NCI-H1417 (cell line): ENCODE measurements at regions not wholly inside any gene's neighbourhood (a gene's known extent, or its start where the extent isn't known, plus 50 kb on each side); places are given as distances from the start of the nearest gene placed in this dataset.

Source experiments
- DNase-seq, 3 experiments: peaks; one replicate each; lab custom pipeline; 2025; lab: John Stamatoyannopoulos, UW

DNA sequence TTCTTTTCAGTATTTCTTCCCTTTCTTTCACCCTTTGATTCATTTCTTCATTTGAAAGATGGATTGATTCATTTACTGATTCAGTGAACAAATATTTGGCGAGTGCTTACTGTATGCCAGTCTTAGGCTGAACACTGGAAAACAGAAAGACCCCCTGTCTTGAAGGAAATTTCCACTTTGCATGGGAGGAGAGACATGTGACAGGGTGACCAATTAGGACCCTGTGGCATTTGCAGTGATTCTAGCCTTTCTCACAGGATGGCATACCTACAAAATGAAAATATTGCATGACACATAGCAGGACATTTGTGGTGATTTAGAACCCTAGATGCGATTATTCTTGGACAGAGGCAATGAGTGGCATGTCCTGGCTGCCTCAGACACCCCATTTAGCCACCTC is 407.2 kb upstream of the SGCD start:
- DNase-seq = no peak

DNA sequence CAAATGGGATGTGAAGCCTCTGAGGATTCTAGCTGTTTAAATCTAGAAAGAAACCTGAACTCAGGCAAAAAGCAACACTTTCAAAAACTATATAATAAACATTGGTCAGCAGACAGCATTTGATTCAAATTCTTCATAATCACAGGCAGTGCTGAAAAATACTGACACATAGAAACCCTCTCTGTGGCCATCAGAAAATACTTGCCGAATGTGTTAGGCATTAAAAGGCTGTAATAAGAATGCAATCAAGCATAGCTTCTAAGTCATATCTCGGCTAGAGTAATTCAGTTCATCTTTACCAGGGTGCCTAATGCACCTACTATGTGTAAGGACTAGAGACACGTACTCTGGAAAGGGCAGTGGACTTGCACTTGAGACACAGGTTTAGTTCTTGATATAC is 405.3 kb upstream of the SGCD start:
- DNase-seq = no peak

- no peak for DNase-seq
These were observed 403.2 kb upstream of the SGCD start for GRCh38 chr5:155923784-155924183.

DNA sequence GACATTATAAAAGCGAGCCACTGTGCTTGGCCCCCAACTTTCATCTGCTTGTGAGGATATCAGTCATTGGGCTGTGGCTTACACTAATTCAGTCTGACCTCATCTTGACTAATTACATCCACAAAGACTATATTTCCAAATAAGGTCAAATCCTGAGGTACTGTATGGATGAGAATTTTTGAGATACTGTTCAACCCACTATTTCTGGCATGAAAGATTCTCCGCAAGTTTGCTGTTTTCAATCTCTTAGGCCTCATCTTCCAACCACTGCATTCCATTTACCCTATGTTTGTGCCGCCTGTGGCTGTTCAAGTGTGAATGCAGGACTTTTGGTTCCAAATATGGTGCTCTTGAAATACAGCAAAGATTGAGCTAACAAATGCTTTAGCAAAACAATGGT is 400.9 kb upstream of the SGCD start:
- no peak for DNase-seq

DNA sequence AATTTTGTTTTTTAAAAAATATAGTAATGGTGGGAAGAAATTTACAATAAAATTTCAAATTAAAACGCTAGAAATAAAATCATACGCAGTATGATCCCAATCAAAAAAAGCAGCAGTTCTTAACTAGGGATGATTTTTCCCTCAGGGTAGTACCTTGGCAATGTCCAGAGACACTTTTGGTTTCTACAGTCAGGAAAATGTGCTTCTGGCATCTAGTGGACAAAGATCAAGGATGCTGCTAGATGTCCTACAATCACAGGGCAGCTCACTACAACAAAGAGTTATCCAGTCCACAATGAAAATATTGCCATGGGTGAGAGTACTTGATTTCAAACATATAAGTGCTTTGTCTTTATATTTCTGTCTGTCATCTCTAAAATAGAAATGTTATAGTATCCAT is 400.2 kb upstream of the SGCD start:
- no peak for DNase-seq

GRCh38 chr5:155929112-155929511 is 397.9 kb upstream of the SGCD start:
- DNase-seq = no peak

DNA sequence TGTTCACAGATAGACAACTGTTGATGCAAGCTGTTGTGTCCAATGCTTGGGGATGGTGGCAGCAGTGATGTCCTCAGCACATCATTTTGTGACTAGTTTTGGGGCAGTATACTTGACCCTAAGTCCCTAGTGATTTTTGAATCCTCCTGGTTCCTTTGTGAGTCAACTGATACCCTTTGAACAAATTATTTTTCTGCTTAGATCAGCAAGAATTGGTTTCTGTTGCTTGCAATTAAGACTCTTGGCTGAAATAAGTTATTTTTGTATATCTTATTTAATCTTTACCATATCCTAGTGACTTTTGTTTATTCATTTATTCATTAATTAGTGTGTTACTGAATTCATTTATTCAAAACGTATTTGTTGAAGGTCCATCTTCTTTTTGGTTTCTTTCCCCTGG is 392.0 kb upstream of the SGCD start:
- DNase-seq = no peak

- no peak for DNase-seq
These were observed 391.2 kb upstream of the SGCD start for GRCh38 chr5:155935723-155936122.

- DNase-seq = no peak
These were observed 390.2 kb upstream of the SGCD start for GRCh38 chr5:155936520-155937406.

- peak in 1 of 3 experiments; percentile 19 for DNase-seq
These were observed 388.9 kb upstream of the SGCD start for GRCh38 chr5:155938051-155938450.

- no peak for DNase-seq
These were observed 385.6 kb upstream of the SGCD start for GRCh38 chr5:155941340-155941739.

DNA sequence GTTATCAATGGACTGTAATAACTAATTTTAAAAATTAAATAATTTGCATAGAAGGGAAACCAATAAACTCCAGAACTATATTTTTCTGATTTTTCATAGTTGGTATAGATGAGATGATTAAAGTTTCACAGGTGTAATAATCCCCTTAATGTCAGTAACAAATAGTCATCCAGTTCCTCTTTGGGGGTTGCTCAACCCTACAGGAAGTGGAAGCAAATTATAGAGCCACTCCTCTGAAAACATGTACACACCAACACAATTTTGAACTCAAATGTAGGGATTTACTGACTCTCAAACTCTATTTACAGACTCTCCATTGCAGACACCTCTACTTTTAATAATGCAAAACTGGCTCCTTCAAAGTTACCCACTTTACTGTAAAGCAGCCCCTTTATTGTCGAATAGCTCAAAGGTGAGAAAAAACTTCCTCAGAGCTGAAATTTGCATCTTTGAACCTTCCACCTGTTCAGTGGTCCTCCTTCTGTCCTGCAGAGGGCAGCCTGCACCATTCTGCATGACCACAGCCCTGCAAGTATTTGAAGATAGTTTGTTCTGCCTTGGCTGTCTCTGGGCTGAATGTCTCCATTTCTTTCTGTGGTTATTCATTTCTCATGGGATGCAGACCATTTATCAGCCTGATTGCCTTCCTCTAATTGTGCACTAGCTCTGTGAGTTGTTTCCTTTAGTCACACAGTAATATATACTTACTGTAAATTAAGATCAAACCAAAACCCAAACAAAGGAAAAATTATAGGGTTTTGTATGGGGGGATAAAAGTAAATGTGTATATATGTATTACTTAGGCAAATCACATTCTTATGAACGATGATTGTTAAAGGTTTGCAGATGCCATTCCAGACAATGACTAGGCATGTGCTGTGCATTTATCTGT is 383.2 kb upstream of the SGCD start:
- peak; percentile 12 to 75 (median 24) for DNase-seq

DNA sequence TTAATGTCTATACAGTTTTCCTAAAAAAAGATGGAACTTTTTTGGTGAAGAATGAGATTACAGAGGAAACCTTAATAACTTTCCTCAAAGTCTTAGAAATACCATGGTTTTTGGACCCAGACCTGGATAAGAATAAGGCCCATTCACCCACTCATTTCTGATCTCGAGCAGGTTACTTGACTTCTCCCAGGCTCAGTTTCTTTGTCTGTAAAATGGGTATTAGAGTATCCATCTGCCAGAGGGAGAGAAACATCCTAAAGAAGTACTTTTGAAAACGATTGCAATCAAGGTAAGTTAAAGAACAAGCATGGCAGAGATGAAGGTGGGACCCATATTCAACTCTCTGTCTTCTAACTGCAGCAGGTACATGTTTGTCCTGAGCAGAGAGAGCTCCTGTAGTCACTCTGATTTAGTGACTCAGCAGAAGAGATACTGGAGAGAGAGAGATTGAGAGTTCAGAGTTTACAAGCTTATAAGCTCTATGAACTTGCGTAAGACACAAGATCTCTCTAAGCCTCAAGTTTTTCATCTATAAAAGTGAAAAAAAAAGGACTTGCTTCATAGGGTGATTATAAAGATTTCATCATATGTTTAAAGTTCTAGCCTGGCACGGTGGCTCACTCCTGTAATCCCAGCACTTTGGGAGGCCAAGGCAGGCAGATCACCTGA is 379.4 kb upstream of the SGCD start:
- DNase-seq = no peak

DNA sequence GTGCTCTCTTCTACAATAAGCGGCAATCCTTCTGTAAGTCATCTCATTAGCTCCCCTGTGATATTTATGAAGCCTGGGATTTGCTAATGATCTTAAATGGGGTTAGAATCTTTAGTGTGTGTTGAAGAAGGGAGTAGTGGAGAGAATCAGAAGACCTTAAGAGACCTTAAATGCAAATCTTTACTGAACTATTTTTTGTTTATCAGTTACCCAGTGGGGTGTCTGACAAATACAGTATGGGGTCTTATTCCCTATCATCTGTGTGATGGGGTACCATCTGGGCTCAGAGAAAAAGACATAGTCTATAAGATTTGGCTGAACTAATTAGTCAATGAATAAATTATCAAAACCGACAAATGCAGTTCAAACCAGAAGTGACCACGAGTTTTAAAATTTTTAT is 378.4 kb upstream of the SGCD start:
- no peak for DNase-seq

DNA sequence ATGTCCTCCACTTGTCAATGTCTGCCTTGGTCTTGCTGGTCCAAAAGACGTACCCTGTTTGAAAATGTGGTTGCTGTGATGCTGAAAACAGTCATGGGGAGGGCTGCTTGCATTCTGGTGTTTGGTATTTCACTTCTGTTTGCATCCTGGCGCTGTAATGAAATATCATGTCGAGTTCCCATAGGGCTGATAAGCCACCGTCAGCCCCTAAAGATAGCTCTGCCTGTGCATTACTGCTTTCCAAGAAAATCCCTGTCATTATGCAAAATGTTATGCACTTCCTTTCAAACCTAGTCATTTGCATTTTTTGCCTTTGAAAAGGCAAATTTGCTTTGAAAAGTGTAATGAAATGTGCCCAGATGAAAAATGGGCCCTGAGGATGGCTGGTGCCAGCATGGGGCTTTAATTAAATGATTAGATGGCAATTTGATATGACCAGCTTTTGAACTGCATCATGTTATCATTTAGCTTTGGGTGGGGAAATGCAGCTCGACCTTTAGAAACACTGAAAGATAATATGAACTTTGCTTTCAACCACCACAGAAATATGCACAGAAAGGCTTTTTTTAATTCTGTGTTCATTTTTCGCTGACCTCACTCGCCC is 374.4 kb upstream of the SGCD start:
- no peak for DNase-seq

DNA sequence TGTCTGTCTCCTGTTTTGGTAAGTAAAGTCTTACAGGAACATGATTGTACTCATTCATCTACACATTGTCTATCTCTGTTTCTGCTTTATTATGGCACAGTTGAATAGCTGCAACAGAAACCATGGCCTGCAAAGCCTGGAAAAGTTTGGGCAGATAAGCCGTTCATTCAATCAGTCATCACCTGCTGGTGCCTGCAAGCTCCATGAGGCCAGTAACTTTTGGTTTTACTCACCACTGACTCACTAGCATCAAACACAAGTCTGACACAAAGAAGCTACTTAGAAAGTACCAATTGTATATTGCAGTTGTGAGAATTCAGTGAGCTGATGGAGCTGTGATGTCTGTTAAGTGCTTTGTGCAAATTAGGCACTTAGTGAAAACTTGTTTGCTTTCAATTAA is 373.6 kb upstream of the SGCD start:
- peak in 1 of 3 experiments; percentile 2 for DNase-seq

DNA sequence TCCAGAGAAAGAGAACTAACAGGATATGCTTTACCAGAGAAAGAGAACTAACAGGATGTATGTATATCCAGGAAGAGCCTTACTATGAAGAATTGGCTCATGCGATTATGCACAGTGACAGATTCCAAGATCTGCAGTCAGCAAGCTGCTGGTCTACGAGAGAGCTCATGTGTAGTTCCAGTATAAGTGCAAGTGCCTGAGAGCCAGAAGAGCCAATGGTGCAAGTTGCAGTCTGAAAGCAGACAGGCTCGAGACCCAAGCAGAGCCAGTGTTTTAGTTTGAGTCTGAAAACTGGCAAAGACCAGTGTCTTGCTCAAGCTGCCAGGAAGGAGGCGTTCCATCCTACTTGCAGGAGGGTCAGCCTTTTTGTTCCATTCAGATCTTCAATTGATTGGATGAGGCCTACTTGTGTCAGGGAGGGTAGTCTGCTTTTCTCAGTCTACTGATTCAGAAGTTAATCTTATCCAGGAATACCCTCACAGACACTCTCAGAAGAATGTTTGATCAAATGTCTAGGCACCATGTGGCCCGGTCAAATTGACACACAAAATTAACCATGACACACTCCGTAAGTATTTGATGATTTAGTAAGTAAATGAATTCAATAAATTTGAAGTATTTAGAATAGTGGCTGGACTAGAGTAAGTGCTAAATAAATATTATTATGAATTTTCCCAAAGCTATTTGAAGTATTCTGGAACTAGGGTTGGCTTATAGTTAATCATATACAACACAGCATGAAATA is 372.1 kb upstream of the SGCD start:
- DNase-seq = no peak

- DNase-seq = no peak
These were observed 369.1 kb upstream of the SGCD start for GRCh38 chr5:155957884-155958283.

- DNase-seq = no peak
These were observed 367.9 kb upstream of the SGCD start for GRCh38 chr5:155959082-155959481.

- no peak for DNase-seq
These were observed 366.8 kb upstream of the SGCD start for GRCh38 chr5:155960177-155960576.

DNA sequence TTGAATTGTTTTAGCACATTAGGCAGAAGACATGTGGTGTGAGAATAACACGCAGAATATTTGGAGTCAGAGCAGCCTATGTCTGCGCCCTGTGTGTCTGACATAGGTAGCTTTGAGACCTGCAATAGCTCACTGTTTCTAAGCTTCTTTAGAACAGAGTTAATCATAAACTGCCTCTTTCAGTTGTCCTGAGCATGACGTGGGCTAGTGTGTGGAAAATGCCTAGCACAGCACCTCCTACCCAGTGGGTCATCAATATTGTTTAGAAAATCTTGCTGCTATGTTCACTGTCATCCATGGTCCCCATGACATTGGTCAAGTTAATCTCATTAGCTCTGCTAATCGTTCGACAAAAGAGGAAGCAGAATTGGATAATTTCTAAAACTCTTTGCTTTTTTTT is 357.4 kb upstream of the SGCD start:
- no peak for DNase-seq
